ENCODE measurements at regions not wholly inside any gene's neighbourhood (a gene's known extent, or its start where the extent isn't known, plus 50 kb on each side); places are given as distances from the start of the nearest gene placed in this dataset.

DNA sequence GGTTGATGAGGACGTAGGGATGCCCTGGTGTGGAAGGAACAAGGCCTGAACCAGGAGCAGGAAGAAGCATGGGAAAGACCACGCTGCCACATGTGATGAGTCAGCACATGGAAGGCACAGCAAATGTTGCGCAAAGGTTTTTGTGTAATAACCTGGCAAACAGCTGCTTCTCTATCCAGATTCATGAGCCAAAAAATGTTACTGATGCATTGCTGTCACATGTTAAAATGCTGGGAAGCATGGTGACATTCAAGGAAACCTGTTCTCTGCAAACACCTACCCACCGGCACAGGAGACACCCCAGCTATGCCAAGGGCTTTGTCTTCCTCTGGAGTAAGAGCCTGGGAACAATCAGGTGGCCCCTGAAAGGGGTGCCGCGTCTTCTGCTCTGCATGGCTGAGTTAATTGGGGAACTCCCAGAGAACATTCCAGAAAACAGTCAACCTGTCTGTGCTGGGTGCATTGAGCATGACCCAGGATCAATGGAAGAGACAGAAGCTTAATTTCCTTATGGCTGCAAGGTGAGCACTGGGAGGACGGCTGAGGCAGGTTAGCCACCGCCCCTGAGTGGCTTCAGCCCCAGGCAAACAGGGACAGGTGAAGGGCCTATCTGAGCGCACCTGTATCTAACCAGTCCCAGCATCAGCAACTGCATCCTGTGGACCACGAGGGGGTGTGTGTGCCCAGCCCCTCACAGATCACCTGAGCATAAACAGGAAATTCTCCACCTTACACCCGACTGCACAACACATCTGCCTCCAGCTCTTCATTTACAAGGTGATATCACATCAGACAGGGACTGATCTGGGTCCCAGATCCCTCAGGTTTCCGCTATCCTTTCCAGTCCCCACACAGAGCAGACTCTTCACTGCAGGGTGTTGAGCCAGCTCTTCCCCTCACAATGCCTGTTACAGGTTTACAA is 108.4 kb downstream of the GGTLC2 start:
- TF ChIP-seq, protein P1, sequence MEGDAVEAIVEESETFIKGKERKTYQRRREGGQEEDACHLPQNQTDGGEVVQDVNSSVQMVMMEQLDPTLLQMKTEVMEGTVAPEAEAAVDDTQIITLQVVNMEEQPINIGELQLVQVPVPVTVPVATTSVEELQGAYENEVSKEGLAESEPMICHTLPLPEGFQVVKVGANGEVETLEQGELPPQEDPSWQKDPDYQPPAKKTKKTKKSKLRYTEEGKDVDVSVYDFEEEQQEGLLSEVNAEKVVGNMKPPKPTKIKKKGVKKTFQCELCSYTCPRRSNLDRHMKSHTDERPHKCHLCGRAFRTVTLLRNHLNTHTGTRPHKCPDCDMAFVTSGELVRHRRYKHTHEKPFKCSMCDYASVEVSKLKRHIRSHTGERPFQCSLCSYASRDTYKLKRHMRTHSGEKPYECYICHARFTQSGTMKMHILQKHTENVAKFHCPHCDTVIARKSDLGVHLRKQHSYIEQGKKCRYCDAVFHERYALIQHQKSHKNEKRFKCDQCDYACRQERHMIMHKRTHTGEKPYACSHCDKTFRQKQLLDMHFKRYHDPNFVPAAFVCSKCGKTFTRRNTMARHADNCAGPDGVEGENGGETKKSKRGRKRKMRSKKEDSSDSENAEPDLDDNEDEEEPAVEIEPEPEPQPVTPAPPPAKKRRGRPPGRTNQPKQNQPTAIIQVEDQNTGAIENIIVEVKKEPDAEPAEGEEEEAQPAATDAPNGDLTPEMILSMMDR (IDR thresholded peaks at IDR 0.05): no peak
- no peak for TF ChIP-seq EZH2phosphoT487 (IDR thresholded peaks at IDR 0.05)

Measured in neural progenitor cell (in vitro differentiated cells).